Fibroblast of the aortic adventitia (primary cell): ENCODE measurements at regions not wholly inside any gene's neighbourhood (a gene's known extent, or its start where the extent isn't known, plus 50 kb on each side); places are given as distances from the start of the nearest gene placed in this dataset.
A peak's percentile ranks its signal among the peaks of the same experiment; 100 is the strongest.

Source experiments
- DNase-seq: peaks from one replicate; pipeline ENCODE4 v3.0.0-alpha.2; 2010; ENCODE audit warnings: low read depth
- H3K4me3 ChIP-seq: 2 replicates; pipeline ENCODE4 v1.5.1; 2011; ENCODE audit warnings: low read depth, mild to moderate bottlenecking, control low read depth, low read length, moderate library complexity
- CTCF ChIP-seq: IDR thresholded peaks from 2 replicates; pipeline ENCODE4 v1.5.1; 2011; ENCODE audit warnings: mild to moderate bottlenecking, low read length, control low read depth, inconsistent platforms; ENCODE audit not compliant: insufficient read depth

GRCh38 chr15:39040861-39041260, 476.2 kb upstream of the RASGRP1 start:
- TF ChIP-seq CTCF = no peak
- no peak for DNase-seq
- no peak overlapping the region for H3K4me3 ChIP-seq

GRCh38 chr15:39041979-39042495, 477.4 kb upstream of the RASGRP1 start:
- H3K4me3 ChIP-seq = no peak overlapping the region
- no peak for DNase-seq
- no peak for TF ChIP-seq CTCF

GRCh38 chr15:39051626-39052322, 487.2 kb upstream of the RASGRP1 start:
- no peak overlapping the region for H3K4me3 ChIP-seq
- no peak for DNase-seq
- TF ChIP-seq CTCF = no peak

- DNase-seq = no peak
- no peak for TF ChIP-seq CTCF
- H3K4me3 ChIP-seq = no peak overlapping the region
Measured at GRCh38 chr15:39052323-39052705, 487.7 kb upstream of the RASGRP1 start.

GRCh38 chr15:39053480-39053879, 488.9 kb upstream of the RASGRP1 start:
- DNase-seq = no peak
- no peak overlapping the region for H3K4me3 ChIP-seq
- no peak for TF ChIP-seq CTCF

- no peak overlapping the region for H3K4me3 ChIP-seq
- DNase-seq = peak; percentile 26
- no peak for TF ChIP-seq CTCF
Measured at GRCh38 chr15:39054128-39054732, 489.6 kb upstream of the RASGRP1 start.
